Brain microvascular endothelial cell (primary cell): ENCODE measurements at regions not wholly inside any gene's neighbourhood (a gene's known extent, or its start where the extent isn't known, plus 50 kb on each side); places are given as distances from the start of the nearest gene placed in this dataset.
"Not testable (repeated sequence)": the region's sequence is repeated elsewhere in the genome, so short reads cannot be mapped to it uniquely, and the experiment has no call there.

Experiments
- DNase-seq: peaks from one replicate; pipeline ENCODE4 v3.0.0-alpha.2; 2020
- H3K27ac ChIP-seq: fragments of 250-450 bp; sonication (Bioruptor Pico); 2 replicates; pipeline ENCODE4 v1.5.1; 2020; ENCODE audit warnings: mild to moderate bottlenecking, moderate library complexity
- H3K27me3 ChIP-seq: fragments of 250-450 bp; sonication (Bioruptor Pico); replicated peaks from 2 replicates; pipeline ENCODE4 v1.5.1; 2020; ENCODE audit warnings: mild to moderate bottlenecking
- H3K36me3 ChIP-seq: fragments of 250-450 bp; sonication (Bioruptor Pico); replicated peaks from 2 replicates; pipeline ENCODE4 v1.5.1; 2020; ENCODE audit warnings: mild to moderate bottlenecking
- H3K4me3 ChIP-seq: 2 replicates; pipeline ENCODE4 v1.5.1; 2011; ENCODE audit warnings: low read depth, mild to moderate bottlenecking, control low read depth, low read length, moderate library complexity
- in situ Hi-C: cut with HindIII; loops from 2 replicates; pipeline ENCODE4 v1.10.0; 2017; ENCODE audit warnings: low sequenced_read_pairs, low pct_ligation_motif_present
- TF ChIP-seq, protein P1 (sequence below): IDR thresholded peaks from 2 replicates; pipeline ENCODE4 v1.5.1; 2011; ENCODE audit warnings: low read depth, mild to moderate bottlenecking, moderate library complexity, low read length, control low read depth, inconsistent platforms; ENCODE audit errors: missing control alignments

DNA sequence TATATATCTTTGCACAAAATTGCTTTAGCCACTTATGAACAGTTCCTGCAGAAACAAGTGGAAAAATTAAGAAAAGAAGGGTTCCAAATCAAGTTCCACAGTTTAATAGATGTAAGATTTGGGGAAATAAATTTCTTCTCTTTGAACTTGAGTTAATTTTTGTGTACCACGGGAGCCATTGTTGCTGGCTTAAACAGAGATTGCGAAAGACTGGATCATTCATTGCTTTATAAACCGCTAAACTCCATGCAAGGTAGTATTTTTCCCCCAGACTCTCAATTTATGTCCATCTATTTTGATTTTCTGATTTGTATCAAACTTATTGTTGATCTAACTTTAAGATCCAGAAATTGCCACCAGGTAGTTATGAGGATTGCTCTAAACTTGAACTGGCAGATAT is 246.1 kb upstream of the ADGRL4 start:
- TF ChIP-seq, protein P1, sequence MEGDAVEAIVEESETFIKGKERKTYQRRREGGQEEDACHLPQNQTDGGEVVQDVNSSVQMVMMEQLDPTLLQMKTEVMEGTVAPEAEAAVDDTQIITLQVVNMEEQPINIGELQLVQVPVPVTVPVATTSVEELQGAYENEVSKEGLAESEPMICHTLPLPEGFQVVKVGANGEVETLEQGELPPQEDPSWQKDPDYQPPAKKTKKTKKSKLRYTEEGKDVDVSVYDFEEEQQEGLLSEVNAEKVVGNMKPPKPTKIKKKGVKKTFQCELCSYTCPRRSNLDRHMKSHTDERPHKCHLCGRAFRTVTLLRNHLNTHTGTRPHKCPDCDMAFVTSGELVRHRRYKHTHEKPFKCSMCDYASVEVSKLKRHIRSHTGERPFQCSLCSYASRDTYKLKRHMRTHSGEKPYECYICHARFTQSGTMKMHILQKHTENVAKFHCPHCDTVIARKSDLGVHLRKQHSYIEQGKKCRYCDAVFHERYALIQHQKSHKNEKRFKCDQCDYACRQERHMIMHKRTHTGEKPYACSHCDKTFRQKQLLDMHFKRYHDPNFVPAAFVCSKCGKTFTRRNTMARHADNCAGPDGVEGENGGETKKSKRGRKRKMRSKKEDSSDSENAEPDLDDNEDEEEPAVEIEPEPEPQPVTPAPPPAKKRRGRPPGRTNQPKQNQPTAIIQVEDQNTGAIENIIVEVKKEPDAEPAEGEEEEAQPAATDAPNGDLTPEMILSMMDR = no peak
- in situ Hi-C loops = no loop called here
- H3K4me3 ChIP-seq = no peak overlapping the region
- no peaks in the 10 kb centered on the region for H3K27me3 ChIP-seq
- no peak overlapping the region for H3K27ac ChIP-seq
- no peaks in the 10 kb centered on the region for H3K36me3 ChIP-seq
- DNase-seq = no peak

DNA sequence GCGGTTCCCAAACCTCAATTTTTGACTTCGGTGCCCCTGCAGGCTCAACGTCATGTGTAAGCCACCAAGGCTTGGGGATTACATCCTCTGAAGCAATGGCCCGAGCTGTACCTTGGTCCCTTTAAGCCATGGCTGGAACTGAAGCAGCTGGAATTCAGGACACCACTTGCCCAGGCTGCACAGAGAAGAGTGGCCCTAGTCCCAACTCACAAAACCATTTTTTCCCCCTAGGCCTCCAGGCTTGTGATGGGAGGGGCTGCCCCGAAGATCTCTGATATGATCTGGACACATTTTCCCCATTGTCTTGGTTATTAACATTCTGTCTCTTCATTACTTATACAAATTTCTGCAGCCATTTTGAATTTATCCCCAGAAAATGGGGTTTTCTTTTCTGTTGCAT is 233.3 kb upstream of the ADGRL4 start:
- no peak overlapping the region for H3K4me3 ChIP-seq
- no peaks in the 10 kb centered on the region for H3K36me3 ChIP-seq
- TF ChIP-seq, protein P1 = no peak
- H3K27ac ChIP-seq = no peak overlapping the region
- no peak for DNase-seq
- in situ Hi-C loops = no loop called here
- no peaks in the 10 kb centered on the region for H3K27me3 ChIP-seq

DNA sequence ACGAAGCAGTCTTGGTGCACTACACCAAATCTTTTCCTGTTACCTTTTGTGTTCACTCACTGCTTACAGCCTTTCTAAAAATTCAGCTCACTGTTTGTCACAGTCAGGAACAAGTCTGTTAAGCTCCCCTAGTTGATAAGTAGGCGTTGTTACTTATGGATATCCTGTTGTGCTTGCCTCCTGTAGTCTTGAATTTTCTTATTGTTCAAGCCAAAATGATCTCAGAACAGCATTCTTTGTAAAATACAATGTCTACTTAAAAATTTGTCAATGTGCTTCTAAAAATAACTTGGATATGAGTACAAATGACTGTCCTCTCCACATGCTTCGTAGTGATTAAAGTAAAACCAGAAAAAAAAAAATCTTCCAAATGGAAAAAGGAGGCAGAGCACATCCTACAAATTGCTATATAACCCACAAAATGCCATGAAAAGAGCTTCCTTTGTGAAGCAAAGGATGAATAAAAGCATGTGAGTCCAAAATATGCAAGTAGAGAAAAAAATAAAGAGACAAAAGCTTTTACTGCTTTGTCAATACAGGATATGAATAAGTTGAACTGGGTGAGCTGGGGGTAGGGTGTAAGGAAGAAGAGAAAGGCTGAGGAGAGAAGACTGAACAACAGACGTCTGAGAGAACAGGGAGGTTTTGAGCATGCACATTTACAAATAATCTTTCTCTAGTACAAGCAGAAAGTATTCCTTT is 228.9 kb upstream of the ADGRL4 start:
- H3K27ac ChIP-seq = no peak overlapping the region
- H3K4me3 ChIP-seq = no peak overlapping the region
- TF ChIP-seq, protein P1 = no peak
- no peaks in the 10 kb centered on the region for H3K27me3 ChIP-seq
- DNase-seq = no peak
- in situ Hi-C loops = no loop called here
- H3K36me3 ChIP-seq = no peaks in the 10 kb centered on the region

DNA sequence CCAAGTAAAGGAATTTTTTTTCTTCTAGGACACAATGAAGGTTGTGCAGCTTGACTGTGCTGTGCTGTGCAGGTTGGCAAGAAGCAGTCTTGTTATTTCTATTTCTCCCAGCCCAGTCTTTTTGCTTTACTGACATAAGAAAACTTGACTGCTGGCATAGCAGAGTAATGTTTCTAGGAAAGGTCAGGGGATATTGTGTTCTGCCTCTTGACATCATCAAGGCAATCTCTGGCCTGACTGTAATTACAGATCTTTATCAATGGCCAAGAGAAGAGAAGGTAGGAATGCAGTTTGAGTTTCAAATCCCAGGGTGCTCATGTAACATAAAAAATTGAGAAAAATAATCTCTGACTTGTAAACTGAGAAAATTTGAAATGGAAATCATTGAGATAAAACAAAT is 226.3 kb upstream of the ADGRL4 start:
- TF ChIP-seq, protein P1 = no peak
- in situ Hi-C loops = no loop called here

DNA sequence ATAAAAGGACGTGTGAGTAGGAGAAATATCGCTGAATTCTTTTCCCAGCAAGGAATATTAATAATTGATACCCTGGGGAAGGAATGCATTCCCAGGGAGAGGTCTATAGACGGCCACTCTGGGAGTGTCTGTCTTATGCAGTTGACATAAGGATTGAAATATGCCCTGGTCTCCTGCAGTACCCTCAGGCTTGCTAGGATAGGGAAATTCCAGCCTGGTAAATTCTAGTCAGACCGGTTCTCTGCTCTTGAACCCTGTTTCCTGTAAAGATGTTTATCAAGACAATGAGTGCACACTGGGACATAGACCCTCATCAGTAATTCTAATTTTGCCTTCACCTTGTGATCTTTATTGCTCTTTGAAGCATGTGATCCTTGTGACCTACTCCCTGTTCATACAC is 224.2 kb upstream of the ADGRL4 start:
- H3K27me3 ChIP-seq, H3K4me3 ChIP-seq, H3K36me3 ChIP-seq, H3K27ac ChIP-seq, in situ Hi-C loops, DNase-seq: not testable (repeated sequence)

More for the DNA sequence above, 226.3 kb upstream of the ADGRL4 start:
- no peaks in the 10 kb centered on the region for H3K36me3 ChIP-seq
- no peak overlapping the region for H3K27ac ChIP-seq
- H3K4me3 ChIP-seq = no peak overlapping the region
- no peaks in the 10 kb centered on the region for H3K27me3 ChIP-seq
- DNase-seq = no peak

DNA sequence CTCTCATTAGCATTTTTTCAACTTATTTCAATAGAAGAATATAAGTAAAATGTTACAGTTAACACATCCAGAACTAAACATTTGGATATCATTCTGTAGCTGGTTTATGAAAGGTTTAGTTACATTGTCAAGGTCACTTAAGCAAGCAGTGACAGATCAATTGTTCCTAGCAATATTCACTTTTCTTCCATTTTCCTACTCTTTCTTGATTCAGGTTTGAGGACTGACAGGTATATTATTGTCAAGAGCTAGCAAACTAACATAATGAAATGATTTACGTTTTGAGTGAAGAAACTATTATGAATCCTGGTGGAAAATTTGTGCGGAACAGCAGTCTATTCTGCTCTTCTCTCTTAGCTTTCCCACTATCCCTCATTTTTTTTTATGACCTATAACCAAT is 220.4 kb upstream of the ADGRL4 start:
- no peak for DNase-seq
- no peaks in the 10 kb centered on the region for H3K36me3 ChIP-seq
- in situ Hi-C loops = no loop called here
- H3K27me3 ChIP-seq = no peaks in the 10 kb centered on the region
- H3K4me3 ChIP-seq = no peak overlapping the region
- no peak overlapping the region for H3K27ac ChIP-seq
- TF ChIP-seq, protein P1 = no peak
